Testis (tissue), 2 donors: ENCODE measurements at regions not wholly inside any gene's neighbourhood (a gene's known extent, or its start where the extent isn't known, plus 50 kb on each side); places are given as distances from the start of the nearest gene placed in this dataset.

Experiments used
- DNase-seq: peaks from one replicate; pipeline ENCODE4 v3.0.0-alpha.2; 2019
- H3K27ac ChIP-seq, 2 donors: fragments of 200-600 bp; sonication (generic); one replicate each; pipeline ENCODE4 v1.5.1; 2019
- H3K27me3 ChIP-seq: fragments of 200-600 bp; sonication (generic); one replicate; pipeline ENCODE4 v1.5.1; 2019
- H3K36me3 ChIP-seq: fragments of 200-600 bp; sonication (generic); one replicate; pipeline ENCODE4 v1.5.1; 2017; ENCODE audit warnings: low read depth; ENCODE audit errors: missing control alignments
- H3K4me1 ChIP-seq: fragments of 200-600 bp; sonication (generic); one replicate; pipeline ENCODE4 v1.5.1; 2019
- H3K4me3 ChIP-seq, 2 donors: fragments of 200-600 bp; sonication (generic); one replicate each; pipeline ENCODE4 v1.5.1; 2017 to 2019
- H3K9me3 ChIP-seq: fragments of 200-600 bp; sonication (generic); one replicate; pipeline ENCODE4 v1.5.1; 2017
- POLR2A ChIP-seq: fragments of 450-650 bp; IDR thresholded peaks from one replicate; pipeline ENCODE4 v1.6.1; 2017; ENCODE audit warnings: antibody characterized with exemption, mild to moderate bottlenecking, moderate library complexity
- WGBS, 2 donors: methylation state at CpG; one replicate each; pipeline ENCODE4 v1.1.5; 2018; 5-methylcytosine and 5-hydroxymethylcytosine counted together
- intact Hi-C: fragments of 100-400 bp; cut with DNase I; formaldehyde crosslinking; loops from one replicate; pipeline ENCODE4 v1.15.1; 2023; ENCODE audit warnings: low total_unique reads
- TF ChIP-seq, protein P1 (sequence below), 3 experiments: fragments of 450-650 bp in 2 of 3; fragments of 200-600 bp in 1 of 3; sonication (generic) in 1 of 3; IDR thresholded peaks; one replicate each; pipeline ENCODE4 v1.5.1; 2016 to 2019; ENCODE audit warnings: antibody characterized with exemption in 3 of 3, mild to moderate bottlenecking in 2 of 3, moderate library complexity in 1 of 3

DNA sequence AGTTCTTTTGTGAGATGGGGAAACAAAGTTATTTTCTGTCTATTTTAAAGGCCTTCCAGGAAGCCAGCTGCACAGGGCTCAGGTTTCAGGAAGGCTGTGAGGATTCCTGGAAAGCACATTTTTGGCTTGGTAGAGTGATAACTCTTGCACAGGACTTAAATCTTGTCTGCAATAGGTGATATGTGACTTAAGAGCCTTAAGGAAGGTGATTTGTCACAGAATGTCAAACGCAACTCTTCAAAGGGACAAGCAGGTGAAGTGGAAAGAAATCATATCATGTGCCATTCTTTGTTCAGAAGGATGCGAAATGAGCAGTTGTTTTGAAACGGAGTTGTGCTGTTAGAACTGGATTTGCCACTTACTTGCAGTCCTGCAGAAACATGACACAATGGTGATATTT lies 459.3 kb downstream of the MAT2B start:
- DNase-seq: no peak
- Histone ChIP-seq H3K4me1 (no peaks in the 10 kb centered on the region), H3K9me3 (no peaks in the 10 kb centered on the region), H3K36me3 (no peaks in the 10 kb centered on the region), H3K4me3 (no peak overlapping the region), H3K27ac (no peak overlapping the region), H3K27me3 (no peaks in the 10 kb centered on the region)
- WGBS, 2 donors: 57 to 89% methylated on average over 3 of the region's 3 CpGs
- intact Hi-C loops: no loop called here
- TF ChIP-seq, protein P1, sequence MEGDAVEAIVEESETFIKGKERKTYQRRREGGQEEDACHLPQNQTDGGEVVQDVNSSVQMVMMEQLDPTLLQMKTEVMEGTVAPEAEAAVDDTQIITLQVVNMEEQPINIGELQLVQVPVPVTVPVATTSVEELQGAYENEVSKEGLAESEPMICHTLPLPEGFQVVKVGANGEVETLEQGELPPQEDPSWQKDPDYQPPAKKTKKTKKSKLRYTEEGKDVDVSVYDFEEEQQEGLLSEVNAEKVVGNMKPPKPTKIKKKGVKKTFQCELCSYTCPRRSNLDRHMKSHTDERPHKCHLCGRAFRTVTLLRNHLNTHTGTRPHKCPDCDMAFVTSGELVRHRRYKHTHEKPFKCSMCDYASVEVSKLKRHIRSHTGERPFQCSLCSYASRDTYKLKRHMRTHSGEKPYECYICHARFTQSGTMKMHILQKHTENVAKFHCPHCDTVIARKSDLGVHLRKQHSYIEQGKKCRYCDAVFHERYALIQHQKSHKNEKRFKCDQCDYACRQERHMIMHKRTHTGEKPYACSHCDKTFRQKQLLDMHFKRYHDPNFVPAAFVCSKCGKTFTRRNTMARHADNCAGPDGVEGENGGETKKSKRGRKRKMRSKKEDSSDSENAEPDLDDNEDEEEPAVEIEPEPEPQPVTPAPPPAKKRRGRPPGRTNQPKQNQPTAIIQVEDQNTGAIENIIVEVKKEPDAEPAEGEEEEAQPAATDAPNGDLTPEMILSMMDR (IDR thresholded peaks at IDR 0.05): no peak
- no peak for TF ChIP-seq POLR2A

DNA sequence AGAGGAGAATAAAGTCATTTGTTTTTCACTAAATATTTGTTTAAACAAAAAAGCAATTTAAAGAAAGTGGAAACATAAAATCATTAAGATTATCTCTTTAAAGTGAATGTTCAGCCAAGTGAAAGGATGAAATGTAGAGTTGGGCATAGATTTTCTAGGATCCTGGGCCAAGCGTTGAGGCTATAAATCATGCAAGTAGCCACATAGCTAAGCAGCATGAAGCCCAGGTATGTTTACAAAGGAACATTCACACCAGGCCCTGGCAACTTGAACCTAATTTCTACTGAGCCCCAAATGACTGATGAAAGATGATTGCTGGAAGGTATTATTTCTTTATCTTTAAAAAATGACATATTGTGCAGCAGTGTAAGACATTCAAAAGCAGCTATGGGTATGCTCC lies 461.8 kb downstream of the MAT2B start:
- 54 to 59% methylated on average over 1 of the region's 1 CpG for WGBS, 2 donors

DNA sequence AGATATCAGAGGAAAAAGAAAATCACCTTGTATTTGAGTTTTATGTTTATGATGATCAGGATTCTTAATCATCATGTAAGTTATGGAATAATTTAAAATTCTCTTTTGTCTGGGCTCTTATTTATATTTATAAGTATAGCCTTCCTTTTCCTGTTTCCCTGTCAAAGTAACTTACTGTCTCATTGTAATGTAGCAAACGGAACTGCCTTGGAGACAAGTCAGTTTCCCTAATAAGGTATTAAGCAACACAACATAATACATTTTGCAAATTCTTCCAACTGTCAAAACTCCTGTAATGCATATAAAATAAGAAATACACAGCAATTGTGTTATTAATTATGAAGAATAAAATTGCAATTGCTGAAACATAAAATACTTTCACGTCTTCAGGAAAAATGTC lies 463.2 kb downstream of the MAT2B start:
- H3K4me1 ChIP-seq: no peaks in the 10 kb centered on the region
- WGBS, 2 donors: 46 to 61% methylated on average over 2 of the region's 2 CpGs
- no peak overlapping the region for H3K4me3 ChIP-seq
- DNase-seq: no peak
- no peak for TF ChIP-seq POLR2A
- TF ChIP-seq, protein P1 (IDR thresholded peaks at IDR 0.05): no peak
- H3K9me3 ChIP-seq: no peaks in the 10 kb centered on the region
- no peak overlapping the region for H3K27ac ChIP-seq
- intact Hi-C loops: no loop called here
- no peaks in the 10 kb centered on the region for H3K27me3 ChIP-seq
- no peaks in the 10 kb centered on the region for H3K36me3 ChIP-seq

More for the DNA sequence above, 461.8 kb downstream of the MAT2B start:
- TF ChIP-seq POLR2A: no peak
- TF ChIP-seq, protein P1 (IDR thresholded peaks at IDR 0.05): no peak
- H3K4me3 ChIP-seq: no peak overlapping the region
- no peak overlapping the region for H3K27ac ChIP-seq
- H3K36me3 ChIP-seq: no peaks in the 10 kb centered on the region
- no peaks in the 10 kb centered on the region for H3K27me3 ChIP-seq
- no peak for DNase-seq
- no peaks in the 10 kb centered on the region for H3K9me3 ChIP-seq
- intact Hi-C loops: no loop called here
- no peaks in the 10 kb centered on the region for H3K4me1 ChIP-seq

DNA sequence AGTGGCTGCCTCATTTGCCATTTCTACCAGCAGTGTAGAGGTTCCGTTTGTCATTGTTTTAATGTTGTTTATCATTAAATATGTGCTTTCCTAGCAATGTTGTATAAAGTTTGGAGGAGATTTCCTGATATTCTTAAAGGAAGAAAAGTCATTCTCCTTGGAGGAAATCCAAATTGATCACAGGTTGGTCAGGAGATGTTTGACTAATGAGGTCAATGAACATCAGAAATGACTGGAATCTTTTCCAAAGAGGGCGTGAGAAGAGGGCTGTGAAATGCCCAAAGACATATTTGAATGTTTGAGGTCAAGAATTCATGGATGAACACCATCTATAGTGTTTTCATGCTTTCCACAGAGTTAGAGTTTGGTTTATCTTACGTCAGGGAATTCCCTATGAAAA lies 471.3 kb downstream of the MAT2B start:
- Histone ChIP-seq H3K9me3 (no peaks in the 10 kb centered on the region), H3K27me3 (no peaks in the 10 kb centered on the region), H3K27ac (no peak overlapping the region), H3K4me3 (no peak overlapping the region), H3K4me1 (no peaks in the 10 kb centered on the region), H3K36me3 (no peaks in the 10 kb centered on the region)
- TF ChIP-seq POLR2A: no peak
- TF ChIP-seq, protein P1 (IDR thresholded peaks at IDR 0.05): no peak
- DNase-seq: no peak
- intact Hi-C loops: no loop called here
- whole genome bisulfite sequencing, 2 donors: 84 to 92% methylated on average over 3 of the region's 3 CpGs

DNA sequence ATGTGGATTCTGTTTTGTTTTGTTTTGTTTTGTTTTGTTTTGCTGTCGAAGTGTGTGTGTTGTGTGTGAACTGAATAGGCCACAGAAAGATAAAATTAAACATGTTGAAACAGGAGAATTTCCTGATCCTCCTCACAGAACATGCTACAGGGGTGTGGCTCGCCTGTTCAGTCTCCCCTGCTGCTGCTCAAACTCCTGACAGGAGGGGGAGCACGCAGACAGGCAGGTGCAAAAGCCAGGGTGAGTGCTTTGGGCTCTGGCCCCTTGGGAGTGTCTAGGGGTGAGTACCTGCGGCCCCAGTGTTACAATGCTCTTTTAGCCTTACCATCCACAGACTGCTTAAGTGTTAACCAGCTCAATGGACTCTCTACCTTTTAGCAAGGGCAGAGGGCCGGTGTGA lies 473.5 kb downstream of the MAT2B start:
- TF ChIP-seq POLR2A: no peak
- TF ChIP-seq, protein P1 (IDR thresholded peaks at IDR 0.05): no peak
- H3K9me3 ChIP-seq: no peaks in the 10 kb centered on the region
- no peaks in the 10 kb centered on the region for H3K27me3 ChIP-seq
- 60 to 63% methylated on average over 5 of the region's 5 CpGs for WGBS, 2 donors
- intact Hi-C loops: no loop called here
- no peak for DNase-seq
- no peaks in the 10 kb centered on the region for H3K4me1 ChIP-seq
- H3K27ac ChIP-seq: no peak overlapping the region
- no peaks in the 10 kb centered on the region for H3K36me3 ChIP-seq
- no peak overlapping the region for H3K4me3 ChIP-seq
